HG03354 (cell line): ENCODE measurements at regions not wholly inside any gene's neighbourhood (a gene's known extent, or its start where the extent isn't known, plus 50 kb on each side); places are given as distances from the start of the nearest gene placed in this dataset.

Source experiments
- ATAC-seq: cut with Tn5 transposase; IDR thresholded peaks from one replicate; pipeline ENCODE4 v1.9.1; 2021; ENCODE audit warnings: mild to moderate bottlenecking; ENCODE audit not compliant: unreplicated experiment, poor library complexity, severe bottlenecking

GRCh38 chr7:15753887-15754579 is 67.5 kb upstream of the MEOX2 start:
- no peak for ATAC-seq

GRCh38 chr7:15752377-15752776 is 65.9 kb upstream of the MEOX2 start:
- ATAC-seq: no peak

DNA sequence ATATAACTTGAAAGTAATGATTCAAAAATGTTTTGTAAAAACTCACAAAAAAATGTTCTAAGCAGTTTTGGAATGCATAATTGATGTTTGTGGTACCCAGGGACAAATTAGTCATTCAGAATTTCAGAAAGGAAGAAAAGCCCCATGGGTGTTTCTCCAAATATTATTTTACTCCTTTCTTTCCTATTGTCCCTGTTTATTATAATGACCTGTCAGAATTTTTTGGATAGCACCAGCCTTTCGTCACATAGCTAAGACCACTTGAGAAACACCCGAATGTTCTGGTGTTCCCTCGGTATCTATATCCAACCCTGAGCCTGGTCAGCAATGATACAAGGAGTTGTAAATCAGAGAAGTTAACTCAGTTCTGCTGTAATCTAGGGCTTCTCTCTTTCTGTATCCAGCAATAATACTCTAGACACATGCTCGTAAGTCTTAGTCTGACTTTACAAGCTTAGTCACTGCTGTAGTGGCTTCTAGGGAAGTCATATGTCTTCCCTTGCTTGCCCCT is 64.8 kb upstream of the MEOX2 start:
- no peak for ATAC-seq

DNA sequence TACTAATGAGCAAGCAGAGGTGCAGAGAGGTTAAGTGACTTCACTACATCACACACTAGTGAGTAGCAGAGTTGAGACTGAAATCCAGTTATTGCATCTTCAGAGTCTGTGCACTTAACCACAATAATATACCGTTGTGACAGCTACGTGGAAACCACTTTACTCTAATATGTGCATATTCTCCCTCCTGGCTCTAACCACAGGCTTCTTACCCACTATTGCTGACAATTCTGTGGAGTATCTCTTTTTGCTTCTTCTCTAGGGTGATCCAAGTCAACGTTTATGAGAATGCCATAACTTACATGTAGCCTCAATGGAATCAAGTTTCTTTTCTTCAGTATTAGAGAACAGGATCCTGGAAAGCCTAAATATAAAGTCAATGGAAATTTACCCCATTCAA is 64.2 kb upstream of the MEOX2 start:
- ATAC-seq: no peak

GRCh38 chr7:15749631-15750030 is 63.1 kb upstream of the MEOX2 start:
- ATAC-seq: no peak

- ATAC-seq: no peak
Observed at GRCh38 chr7:15747712-15748111, 61.2 kb upstream of the MEOX2 start.

DNA sequence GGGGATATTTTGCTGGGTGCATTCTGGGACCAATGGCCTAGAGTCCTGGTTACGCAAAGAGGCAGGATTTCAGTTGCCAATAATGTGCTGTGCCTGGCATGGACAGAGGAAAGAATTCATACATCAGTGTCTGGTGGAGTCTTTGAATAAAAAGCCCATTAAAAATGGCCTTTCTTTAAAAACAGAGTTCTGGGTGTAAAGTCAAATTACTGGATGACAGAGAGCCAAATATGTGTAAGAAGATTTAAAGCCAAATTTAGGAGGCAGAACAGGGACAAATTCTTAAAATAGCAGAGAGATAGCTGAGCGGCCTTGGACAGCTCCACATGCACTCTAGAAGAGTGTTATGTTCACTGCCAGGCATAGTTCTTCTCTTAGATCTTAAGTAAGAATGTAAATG is 60.8 kb upstream of the MEOX2 start:
- ATAC-seq: no peak

DNA sequence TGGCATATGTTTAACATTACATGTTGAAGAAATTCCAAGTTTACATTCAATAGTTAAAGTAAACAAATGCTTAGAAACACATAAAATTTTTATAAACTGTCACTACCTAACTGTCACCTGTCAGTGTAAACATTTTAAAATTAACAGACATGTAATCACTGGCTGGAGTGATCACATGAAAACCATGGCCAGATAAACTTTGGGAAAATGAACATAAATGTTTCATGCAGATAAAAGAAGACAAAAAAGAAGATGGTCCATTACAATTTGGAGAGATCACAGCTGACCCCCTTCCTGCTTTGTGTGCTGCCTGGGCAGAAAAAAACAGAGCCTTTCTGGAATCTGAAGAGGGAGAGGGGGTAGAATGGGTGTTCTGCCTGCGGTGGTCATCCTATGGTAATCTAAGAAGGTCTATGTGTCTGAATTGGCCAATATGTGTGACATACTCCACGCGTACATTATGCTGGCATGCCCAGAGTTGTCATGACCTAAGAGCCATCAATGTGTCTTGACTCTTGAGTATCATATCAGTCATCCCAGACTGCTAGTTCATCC is 57.5 kb upstream of the MEOX2 start:
- ATAC-seq: no peak

- no peak for ATAC-seq
Observed at GRCh38 chr7:15737601-15738000, 51.1 kb upstream of the MEOX2 start.
